Gastroesophageal sphincter (tissue), 2 donors: ENCODE measurements at regions not wholly inside any gene's neighbourhood (a gene's known extent, or its start where the extent isn't known, plus 50 kb on each side); places are given as distances from the start of the nearest gene placed in this dataset.

Source experiments
- EP300 ChIP-seq: sonication (generic); formaldehyde crosslinking; IDR thresholded peaks from one replicate; pipeline ENCODE4 v1.6.1; 2017; ENCODE audit warnings: antibody characterized with exemption, mild to moderate bottlenecking
- POLR2A ChIP-seq, 2 donors: fragments of 450-650 bp; IDR thresholded peaks; one replicate each; pipeline ENCODE4 v1.6.1; 2017; ENCODE audit warnings: antibody characterized with exemption in 2 of 2, mild to moderate bottlenecking in 2 of 2, moderate library complexity in 1 of 2

DNA sequence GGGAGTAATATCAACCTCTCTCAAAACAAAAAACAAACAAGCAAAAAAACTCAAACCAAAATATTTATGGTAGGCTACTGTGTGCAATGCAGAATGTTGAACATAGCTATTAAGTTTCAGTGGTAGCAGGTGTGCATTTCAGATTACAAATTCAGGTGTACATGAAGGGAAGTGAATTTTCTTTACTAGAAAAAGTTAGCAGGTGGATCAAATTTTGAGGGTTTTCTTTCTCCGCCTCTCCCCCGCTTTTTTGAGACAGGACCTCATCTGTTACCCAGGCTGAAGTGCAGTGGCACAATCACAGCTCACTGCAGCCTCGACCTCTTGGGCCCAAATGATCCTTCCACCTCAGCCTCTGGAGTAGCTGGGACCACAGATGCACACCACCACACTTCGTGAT is 109.7 kb upstream of the GOLIM4 start:
- TF ChIP-seq POLR2A (IDR thresholded peaks at IDR 0.05) = no peak
- TF ChIP-seq EP300 = no peak
